ENCODE measurements at regions not wholly inside any gene's neighbourhood (a gene's known extent, or its start where the extent isn't known, plus 50 kb on each side); places are given as distances from the start of the nearest gene placed in this dataset.

DNA sequence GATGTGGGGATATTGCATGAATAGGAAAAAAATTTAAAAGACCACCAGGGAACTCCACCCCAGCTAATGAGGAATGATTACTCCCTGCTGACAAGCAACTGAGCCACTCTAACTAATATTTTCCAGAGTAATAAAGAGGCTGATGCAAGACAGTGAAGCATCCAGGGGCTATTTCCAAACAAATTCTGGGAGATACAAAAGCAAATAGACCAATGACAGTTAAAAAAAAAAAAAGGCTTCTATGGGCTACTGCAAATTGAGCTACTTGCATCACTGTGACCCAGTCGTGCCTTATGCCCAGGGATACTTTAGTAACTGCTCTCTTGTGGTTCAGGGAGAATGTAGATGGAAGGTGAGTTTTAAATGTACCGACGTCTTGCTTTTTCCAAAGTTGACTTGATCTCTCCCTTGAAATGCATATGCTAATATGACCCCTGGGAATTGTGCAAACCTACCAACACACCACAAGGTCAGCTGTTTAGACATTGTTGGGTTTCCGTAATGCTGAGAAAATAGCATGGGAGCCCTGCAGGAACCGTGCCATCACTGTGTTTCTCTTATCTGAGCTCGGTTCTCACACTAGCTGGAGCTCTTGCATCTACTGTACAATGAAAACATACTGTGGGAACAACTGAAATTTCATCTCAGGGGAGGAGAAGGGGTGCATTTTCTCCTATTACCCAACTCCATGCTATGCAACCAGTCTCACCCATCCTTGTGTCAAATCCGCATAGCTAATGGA lies 250.6 kb upstream of the MAP3K1 start:
- TF ChIP-seq, protein P1, sequence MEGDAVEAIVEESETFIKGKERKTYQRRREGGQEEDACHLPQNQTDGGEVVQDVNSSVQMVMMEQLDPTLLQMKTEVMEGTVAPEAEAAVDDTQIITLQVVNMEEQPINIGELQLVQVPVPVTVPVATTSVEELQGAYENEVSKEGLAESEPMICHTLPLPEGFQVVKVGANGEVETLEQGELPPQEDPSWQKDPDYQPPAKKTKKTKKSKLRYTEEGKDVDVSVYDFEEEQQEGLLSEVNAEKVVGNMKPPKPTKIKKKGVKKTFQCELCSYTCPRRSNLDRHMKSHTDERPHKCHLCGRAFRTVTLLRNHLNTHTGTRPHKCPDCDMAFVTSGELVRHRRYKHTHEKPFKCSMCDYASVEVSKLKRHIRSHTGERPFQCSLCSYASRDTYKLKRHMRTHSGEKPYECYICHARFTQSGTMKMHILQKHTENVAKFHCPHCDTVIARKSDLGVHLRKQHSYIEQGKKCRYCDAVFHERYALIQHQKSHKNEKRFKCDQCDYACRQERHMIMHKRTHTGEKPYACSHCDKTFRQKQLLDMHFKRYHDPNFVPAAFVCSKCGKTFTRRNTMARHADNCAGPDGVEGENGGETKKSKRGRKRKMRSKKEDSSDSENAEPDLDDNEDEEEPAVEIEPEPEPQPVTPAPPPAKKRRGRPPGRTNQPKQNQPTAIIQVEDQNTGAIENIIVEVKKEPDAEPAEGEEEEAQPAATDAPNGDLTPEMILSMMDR (IDR thresholded peaks at IDR 0.05 in 4 of 5, conservative IDR thresholded peaks at IDR 0.05 in 1 of 5) = no peak
- no peak for TF ChIP-seq POLR2A (IDR thresholded peaks at IDR 0.05)

Data from gastrocnemius medialis (tissue), 4 donors.